Astrocyte of the spinal cord (primary cell): ENCODE measurements at regions not wholly inside any gene's neighbourhood (a gene's known extent, or its start where the extent isn't known, plus 50 kb on each side); places are given as distances from the start of the nearest gene placed in this dataset.

Source experiments
- DNase-seq: peaks from one replicate; pipeline ENCODE4 v3.0.0; 2011; ENCODE audit warnings: low read depth, low spot score
- H3K4me3 ChIP-seq: 2 replicates; pipeline ENCODE4 v1.5.1; 2011; ENCODE audit warnings: low read depth, mild to moderate bottlenecking, low read length, moderate library complexity
- CTCF ChIP-seq: IDR thresholded peaks from 2 replicates; pipeline ENCODE4 v1.5.1; 2012; ENCODE audit warnings: low read depth, mild to moderate bottlenecking, low read length, inconsistent platforms
- in situ Hi-C: cut with HindIII; loops from 2 replicates; pipeline ENCODE4 v1.10.0; 2017; ENCODE audit warnings: low sequenced_read_pairs

DNA sequence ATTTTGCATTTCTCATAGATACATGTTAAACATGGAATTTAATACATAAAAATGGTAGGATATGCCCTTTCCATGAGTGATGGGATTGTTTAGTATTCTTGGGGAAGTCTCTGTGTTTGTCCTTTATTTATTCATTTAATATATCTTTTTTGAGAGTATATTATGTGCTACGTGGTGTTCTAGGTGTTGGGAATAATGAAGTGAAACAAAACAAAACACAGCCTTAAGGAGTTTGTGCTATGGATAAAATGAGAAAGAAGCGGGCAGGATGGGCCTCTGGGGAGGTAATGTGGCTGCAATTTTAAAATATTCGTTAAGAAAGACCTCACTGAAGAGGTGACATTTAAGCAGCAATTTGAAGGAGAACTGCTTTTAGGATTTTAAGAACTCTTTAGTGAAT lies 851.5 kb downstream of the MAFB start:
- DNase-seq: no peak
- in situ Hi-C loops: no loop called here
- no peak overlapping the region for H3K4me3 ChIP-seq
- no peak for TF ChIP-seq CTCF

DNA sequence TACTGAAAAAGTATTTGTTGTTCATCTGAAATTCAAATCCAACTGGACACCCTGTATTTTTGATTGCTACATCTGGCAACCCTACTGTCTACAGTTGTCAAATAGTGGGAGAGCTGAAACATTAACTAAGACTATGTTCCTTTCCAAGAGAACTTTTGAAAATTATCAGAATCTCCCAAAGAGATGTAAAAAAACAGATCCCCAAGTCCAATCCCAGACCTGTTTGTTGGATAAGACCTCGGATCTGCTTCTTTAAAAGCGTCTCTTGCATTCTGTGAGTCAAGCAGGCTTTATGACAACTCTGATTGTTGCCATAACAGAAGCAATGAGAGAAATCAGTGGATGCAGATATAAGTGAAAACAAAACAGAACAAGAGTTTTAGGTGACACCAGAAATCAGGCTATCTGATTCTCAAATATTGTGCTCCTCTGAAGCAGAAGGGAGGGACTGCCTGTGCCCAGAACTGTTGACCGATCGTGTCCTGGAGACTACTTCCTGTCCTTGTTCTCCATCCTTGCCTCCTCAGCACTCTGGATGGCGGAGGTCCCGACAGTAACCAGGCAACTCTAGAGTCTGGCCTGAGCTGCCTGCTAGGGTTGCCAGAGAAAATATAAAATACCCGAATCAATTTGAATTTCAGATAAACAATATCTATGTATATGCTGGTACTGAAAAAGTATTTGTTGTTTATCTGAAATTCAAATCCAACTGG lies 853.8 kb downstream of the MAFB start:
- no peak for DNase-seq
- H3K4me3 ChIP-seq: no peak overlapping the region
- TF ChIP-seq CTCF: no peak
- in situ Hi-C loops: no loop called here

DNA sequence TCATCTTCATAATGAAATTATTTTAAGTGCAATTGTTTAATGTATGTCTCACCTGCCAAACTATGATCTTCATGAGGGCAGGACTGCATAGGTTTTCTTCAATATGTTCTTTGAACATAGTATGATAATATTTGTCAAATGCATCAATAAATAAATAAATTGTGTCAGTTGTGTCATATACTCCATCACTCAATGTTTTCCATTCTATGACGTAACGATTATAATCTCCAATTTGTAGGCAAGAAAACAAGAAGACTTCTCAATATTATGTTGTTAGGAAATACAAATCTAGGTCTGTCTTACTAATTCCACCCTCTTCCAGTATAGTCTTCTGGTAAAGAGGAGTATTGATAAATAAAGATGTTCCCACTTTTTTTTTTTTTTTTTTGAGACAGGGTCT lies 858.1 kb downstream of the MAFB start:
- in situ Hi-C loops: no loop called here
- no peak for DNase-seq
- TF ChIP-seq CTCF: no peak
- H3K4me3 ChIP-seq: no peak overlapping the region

DNA sequence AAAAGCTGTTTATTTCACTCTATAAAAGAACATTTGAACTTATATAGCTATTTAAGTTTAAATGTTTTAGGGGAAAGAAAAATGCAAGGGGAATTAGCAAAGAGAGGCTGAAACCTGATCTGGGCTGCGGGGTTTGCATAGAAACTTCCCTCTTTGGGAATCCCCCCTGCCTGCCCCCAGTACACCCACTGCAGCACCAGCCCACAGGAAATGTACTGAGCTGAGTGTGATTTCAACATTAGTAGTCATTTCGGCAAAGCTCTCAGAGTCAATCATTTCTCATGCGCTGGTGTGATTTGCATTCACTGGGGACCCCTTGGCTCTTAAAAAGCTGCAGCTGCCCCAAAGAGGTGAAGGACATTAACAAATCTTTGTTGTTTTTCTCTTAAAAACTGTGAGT lies 859.4 kb downstream of the MAFB start:
- no peak overlapping the region for H3K4me3 ChIP-seq
- in situ Hi-C loops: no loop called here
- no peak for DNase-seq

GRCh38 chr20:39829256-39829655 lies 859.8 kb downstream of the MAFB start:
- in situ Hi-C loops: no loop called here
- DNase-seq: peak; percentile 43
- peak; percentile 64 for TF ChIP-seq CTCF
- H3K4me3 ChIP-seq: no peak overlapping the region

More for the DNA sequence above, 859.4 kb downstream of the MAFB start:
- no peak for TF ChIP-seq CTCF

DNA sequence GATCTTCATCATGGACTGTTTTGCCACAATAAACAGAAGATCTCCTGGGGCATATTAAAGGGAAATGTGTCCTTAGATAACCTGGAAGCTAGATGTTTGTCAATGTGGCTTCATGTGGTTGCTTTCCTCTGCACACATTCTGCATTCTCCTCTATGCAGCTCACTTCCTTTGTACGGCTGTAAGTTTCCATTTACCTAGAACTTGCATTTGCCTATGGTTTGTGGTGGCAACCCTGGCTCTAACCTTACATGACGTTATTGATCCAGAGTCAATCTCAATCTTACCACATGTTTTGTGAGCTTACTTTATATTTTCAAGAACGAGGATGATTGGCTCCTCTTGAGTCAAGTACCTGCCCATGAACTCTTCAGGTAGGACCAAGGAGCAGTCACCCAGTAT lies 863.1 kb downstream of the MAFB start:
- no peak for TF ChIP-seq CTCF
- in situ Hi-C loops: no loop called here
- H3K4me3 ChIP-seq: no peak overlapping the region
- peak; percentile 67 for DNase-seq
